ENCODE measurements at regions not wholly inside any gene's neighbourhood (a gene's known extent, or its start where the extent isn't known, plus 50 kb on each side); places are given as distances from the start of the nearest gene placed in this dataset.
"Not testable (repeated sequence)": the region's sequence is repeated elsewhere in the genome, so short reads cannot be mapped to it uniquely, and the experiment has no call there.

- DNase-seq, result not testable (repeated sequence)
Measured at GRCh38 chr2:89537862-89538261, 846.4 kb downstream of the RPIA start.

GRCh38 chr2:89544110-89544509 lies 852.6 kb downstream of the RPIA start:
- not testable (repeated sequence) for DNase-seq

- not testable (repeated sequence) for DNase-seq
Measured at GRCh38 chr2:89579154-89579553, 887.7 kb downstream of the RPIA start.

DNA sequence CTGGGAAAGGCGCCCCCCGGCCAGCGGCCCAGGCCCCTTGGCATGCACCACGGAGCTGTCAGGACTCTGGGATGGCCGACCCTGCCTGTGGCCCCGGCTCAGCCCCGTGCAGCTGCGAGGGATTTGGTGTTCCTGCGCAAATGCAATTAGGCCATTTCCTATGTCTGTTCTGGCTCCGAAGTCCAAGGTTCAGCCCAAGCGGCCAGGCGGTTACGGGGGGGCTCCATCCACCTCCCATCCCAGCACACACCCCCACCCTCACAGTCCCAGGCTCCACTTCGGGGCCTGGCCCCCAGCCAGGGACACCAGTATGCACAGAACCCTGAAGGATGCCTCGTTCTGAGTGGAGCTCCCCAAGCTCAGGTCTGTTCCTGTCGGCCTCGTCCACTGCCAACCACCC lies 891.3 kb downstream of the RPIA start:
- DNase-seq, result not testable (repeated sequence)

DNA sequence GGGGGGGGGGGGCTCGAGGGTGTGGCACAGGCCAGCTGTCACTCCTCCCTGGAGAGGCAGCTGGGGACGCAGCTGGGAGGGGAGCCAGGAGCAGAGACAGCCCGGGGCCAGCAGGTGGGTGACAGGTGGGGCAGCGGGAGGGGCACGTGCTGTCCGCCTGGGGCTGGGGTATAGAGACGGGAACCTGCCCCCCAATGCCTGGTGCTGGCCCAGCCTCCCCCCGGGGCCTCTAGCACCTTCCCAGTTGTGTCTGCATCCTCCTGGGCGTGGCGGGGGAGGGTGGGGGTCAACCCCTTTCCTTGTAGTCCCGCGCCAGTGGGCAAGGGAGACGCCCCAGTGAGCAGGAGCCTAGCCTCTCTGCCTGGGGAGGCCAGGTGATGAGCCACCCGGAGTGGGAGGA lies 892.6 kb downstream of the RPIA start:
- DNase-seq, result not testable (repeated sequence)

GRCh38 chr2:89584868-89585557 lies 893.5 kb downstream of the RPIA start:
- not testable (repeated sequence) for DNase-seq

- peak; percentile 16 for DNase-seq
Measured at GRCh38 chr2:89585558-89585920, 894.1 kb downstream of the RPIA start.

DNA sequence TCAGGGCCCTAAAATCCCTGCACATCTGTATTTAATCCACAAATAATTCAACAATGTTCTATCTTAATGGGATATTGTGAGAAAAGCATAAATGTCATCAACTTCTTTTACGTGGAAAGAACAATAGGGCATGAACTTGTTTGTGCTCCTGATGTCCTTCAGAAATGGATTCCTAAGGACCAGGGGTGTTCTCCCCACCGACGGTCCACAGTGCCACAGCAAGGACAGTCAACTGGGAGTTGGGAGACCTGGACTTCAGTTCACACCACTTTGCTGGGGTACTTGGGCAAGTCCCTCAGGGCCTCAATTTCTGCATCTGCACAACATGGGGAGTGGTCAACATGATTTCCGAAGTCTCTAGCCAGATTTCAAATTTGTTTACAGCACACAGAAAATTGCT lies 908.4 kb downstream of the RPIA start:
- not testable (repeated sequence) for DNase-seq

GRCh38 chr2:89606514-89606913 lies 915.0 kb downstream of the RPIA start:
- DNase-seq, result not testable (repeated sequence)

- not testable (repeated sequence) for DNase-seq
Measured at GRCh38 chr2:89610207-89610926, 918.9 kb downstream of the RPIA start.

- not testable (repeated sequence) for DNase-seq
Measured at GRCh38 chr2:89610927-89611515, 919.5 kb downstream of the RPIA start.

GRCh38 chr2:89611710-89612109 lies 920.2 kb downstream of the RPIA start:
- not testable (repeated sequence) for DNase-seq

DNA sequence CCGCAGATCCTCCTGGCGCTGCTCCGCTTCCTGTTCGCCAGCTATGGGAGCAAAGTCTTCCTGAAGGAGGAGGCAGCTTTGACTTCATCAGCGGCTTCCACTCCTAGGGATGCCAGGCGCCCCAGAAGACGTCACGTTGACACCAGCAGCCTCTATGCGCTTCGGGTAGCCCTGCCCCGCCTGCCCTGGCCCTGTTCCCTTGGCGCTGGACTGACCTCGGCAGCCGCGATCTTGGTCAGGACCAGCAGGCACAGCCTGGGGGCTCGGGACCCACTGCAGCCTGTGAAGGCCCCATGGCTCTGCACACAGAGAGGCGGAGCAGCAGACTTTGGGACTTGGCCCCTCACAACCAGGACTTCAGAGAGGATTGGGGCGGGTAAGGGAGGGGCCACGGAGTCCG lies 957.8 kb downstream of the RPIA start:
- DNase-seq, result not testable (repeated sequence)

DNA sequence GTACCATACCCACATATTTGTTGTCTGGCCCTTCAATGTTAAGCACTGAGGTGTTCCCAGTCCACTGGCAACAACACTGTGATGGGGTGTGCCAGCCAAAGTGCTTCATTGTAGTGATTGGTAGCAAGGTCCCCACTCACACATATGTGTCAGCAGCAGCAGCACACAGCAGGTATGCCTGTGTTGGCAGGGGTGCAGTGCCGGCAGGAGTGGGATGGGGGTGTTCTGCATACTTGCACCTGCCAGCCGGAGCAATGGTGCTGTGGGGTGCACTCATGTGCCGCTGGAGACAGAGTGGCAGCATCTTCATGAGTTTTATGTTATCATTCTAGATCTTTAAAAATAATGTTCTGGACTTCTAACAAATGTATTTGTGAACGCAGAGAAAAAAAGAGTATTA lies 987.8 kb downstream of the RPIA start:
- DNase-seq, result not testable (repeated sequence)

Data from stimulated activated CD4-positive, alpha-beta T cell treated with anti-CD3 and anti-CD28 coated beads, Interleukin-12 subunit alpha, Interleukin-12 subunit beta, amount 100 ng/mL, for 4 hours (primary cell).